Natural killer cell (primary cell): ENCODE measurements at regions not wholly inside any gene's neighbourhood (a gene's known extent, or its start where the extent isn't known, plus 50 kb on each side); places are given as distances from the start of the nearest gene placed in this dataset.

Source experiments
- ATAC-seq, 3 donors: fragments of 150-1000 bp in 2 of 3; fragments of 200-7000 bp in 1 of 3; cut with Tn5 transposase; 1 replicate in 1 of 3; 2 replicates in 2 of 3; pipeline ENCODE4 v1.10.0; 2021; ENCODE audit warnings: mild to moderate bottlenecking in 2 of 3, moderate library complexity in 2 of 3
- DNase-seq, 2 donors: peaks; one replicate each; pipeline versions ENCODE4 v3.0.0 to v3.0.0-alpha.2; 2013 to 2021; ENCODE audit warnings: mixed read lengths in 1 of 2
- H3K27ac ChIP-seq: one replicate; pipeline ENCODE4 v1.5.1; 2013; ENCODE audit warnings: mild to moderate bottlenecking, low read length
- H3K27me3 ChIP-seq: one replicate; pipeline ENCODE4 v1.6.1; 2013; ENCODE audit warnings: low read length; ENCODE audit not compliant: control insufficient read depth, insufficient read depth
- H3K36me3 ChIP-seq: one replicate; pipeline ENCODE4 v1.6.1; 2013; ENCODE audit warnings: low read length; ENCODE audit not compliant: control insufficient read depth, insufficient read depth
- H3K4me1 ChIP-seq: one replicate; pipeline ENCODE4 v1.6.1; 2013; ENCODE audit warnings: low read length; ENCODE audit not compliant: control insufficient read depth, insufficient read depth
- H3K4me3 ChIP-seq: one replicate; pipeline ENCODE4 v1.5.1; 2013; ENCODE audit warnings: low read length
- H3K9me3 ChIP-seq: one replicate; pipeline ENCODE4 v1.6.1; 2013; ENCODE audit warnings: low read length; ENCODE audit not compliant: control insufficient read depth, insufficient read depth
- H3K27ac Mint-ChIP-seq, 2 donors: one replicate each; pipeline ENCODE4 v1.8.0; 2022; ENCODE audit warnings: mild to moderate bottlenecking in 2 of 2, mixed read lengths in 2 of 2, moderate library complexity in 1 of 2
- H3K27me3 Mint-ChIP-seq, 2 donors: one replicate each; pipeline ENCODE4 v1.8.0; 2022; ENCODE audit warnings: low read depth in 2 of 2, mixed read lengths in 2 of 2
- H3K36me3 Mint-ChIP-seq: one replicate; pipeline ENCODE4 v1.8.0; 2022; ENCODE audit warnings: mixed read lengths
- H3K4me1 Mint-ChIP-seq, 2 donors: one replicate each; pipeline ENCODE4 v1.8.0; 2022; ENCODE audit warnings: mixed read lengths in 2 of 2
- H3K4me3 Mint-ChIP-seq: one replicate; pipeline ENCODE4 v1.8.0; 2022; ENCODE audit warnings: mild to moderate bottlenecking, moderate library complexity, mixed read lengths
- H3K9me3 Mint-ChIP-seq, 2 donors: one replicate each; pipeline ENCODE4 v1.8.0; 2022; ENCODE audit warnings: mixed read lengths in 2 of 2
- CTCF ChIP-seq: fragments of 200-600 bp; IDR thresholded peaks from one replicate; pipeline ENCODE4 v1.8.0; 2022; ENCODE audit warnings: antibody characterized with exemption
- WGBS: methylation state at CpG from one replicate; pipeline ENCODE4 v1.1.7; 2013; ENCODE audit warnings: missing lambda C conversion rate; ENCODE audit not compliant: insufficient coverage; 5-methylcytosine and 5-hydroxymethylcytosine counted together
- intact Hi-C: fragments of 100-400 bp; cut with micrococcal nuclease; formaldehyde crosslinking; loops from one replicate; pipeline ENCODE4 v1.14.2; 2022

GRCh38 chr3:35950021-35950420, 310.7 kb downstream of the ARPP21 start:
- no peaks in the 10 kb centered on the region for H3K36me3 Mint-ChIP-seq
- H3K4me3 ChIP-seq, result no peak overlapping the region
- H3K27me3 Mint-ChIP-seq, result no peaks in the 10 kb centered on the region
- H3K27ac Mint-ChIP-seq, result no peak overlapping the region
- no peak for TF ChIP-seq CTCF
- DNase-seq, result no peak
- H3K27ac ChIP-seq, result no peak overlapping the region
- no peaks in the 10 kb centered on the region for H3K4me1 ChIP-seq
- peaks cover 3 to 5% of the 10 kb centered on the region in 2 donors for H3K9me3 Mint-ChIP-seq
- ATAC-seq, result no peak
- no peak overlapping the region for H3K4me3 Mint-ChIP-seq
- intact Hi-C loops, result no loop called here
- no peaks in the 10 kb centered on the region for H3K4me1 Mint-ChIP-seq
- 87% methylated on average over 1 of the region's 1 CpG for WGBS
- H3K9me3 ChIP-seq, result no peaks in the 10 kb centered on the region
- H3K36me3 ChIP-seq, result no peaks in the 10 kb centered on the region
- no peaks in the 10 kb centered on the region for H3K27me3 ChIP-seq

- Mint-ChIP-seq H3K4me3 (no peak overlapping the region), H3K4me1 (no peaks in the 10 kb centered on the region), H3K27me3 (no peaks in the 10 kb centered on the region), H3K9me3 (peaks cover 2 to 5% of the 10 kb centered on the region in 2 donors), H3K27ac (no peak overlapping the region), H3K36me3 (no peaks in the 10 kb centered on the region)
- intact Hi-C loops, result no loop called here
- Histone ChIP-seq H3K36me3 (no peaks in the 10 kb centered on the region), H3K27ac (no peak overlapping the region), H3K4me3 (no peak overlapping the region), H3K9me3 (no peaks in the 10 kb centered on the region), H3K27me3 (no peaks in the 10 kb centered on the region), H3K4me1 (no peaks in the 10 kb centered on the region)
- no peak for ATAC-seq
- TF ChIP-seq CTCF, result no peak
- no peak for DNase-seq
Observed at GRCh38 chr3:35954413-35954812, 315.1 kb downstream of the ARPP21 start.

DNA sequence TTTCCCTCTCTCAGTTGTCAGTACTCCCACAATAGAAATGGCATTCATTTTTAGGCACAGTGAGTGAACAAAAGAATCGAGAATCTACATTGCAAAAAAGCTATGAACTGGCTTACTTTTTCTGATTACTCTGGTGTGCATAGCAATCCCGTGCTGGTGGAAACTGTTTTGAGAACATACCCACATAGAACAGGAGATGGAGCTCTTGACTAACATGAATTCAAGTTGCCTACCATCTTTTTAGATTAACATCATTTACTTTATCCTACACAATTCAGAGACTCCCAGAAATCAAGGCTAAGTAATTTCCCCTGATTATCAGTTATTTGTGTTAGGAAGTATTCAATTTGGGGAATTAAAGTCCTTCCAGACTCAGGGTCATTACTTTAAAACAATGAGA, 326.6 kb downstream of the ARPP21 start:
- intact Hi-C loops, result loop anchor here (5.0 kb wide), 1 partner anchor 876 kb away; no protein-coding TSS in a partner anchor
- no peak overlapping the region for H3K27ac ChIP-seq
- Mint-ChIP-seq H3K4me3 (no peak overlapping the region), H3K27ac (no peak overlapping the region), H3K27me3 (no peaks in the 10 kb centered on the region), H3K36me3 (no peaks in the 10 kb centered on the region), H3K9me3 (no peaks in the 10 kb centered on the region), H3K4me1 (peaks cover 9 to 13% of the 10 kb centered on the region in 2 donors)
- ATAC-seq (no peak), DNase-seq (peak in 1 of 2 donors; percentile 9)
- no peaks in the 10 kb centered on the region for H3K27me3 ChIP-seq
- TF ChIP-seq CTCF, result no peak
- no peaks in the 10 kb centered on the region for H3K9me3 ChIP-seq
- H3K4me1 ChIP-seq, result no peaks in the 10 kb centered on the region
- H3K36me3 ChIP-seq, result no peaks in the 10 kb centered on the region
- WGBS, result 13% methylated on average over 2 of the region's 2 CpGs
- no peak overlapping the region for H3K4me3 ChIP-seq

DNA sequence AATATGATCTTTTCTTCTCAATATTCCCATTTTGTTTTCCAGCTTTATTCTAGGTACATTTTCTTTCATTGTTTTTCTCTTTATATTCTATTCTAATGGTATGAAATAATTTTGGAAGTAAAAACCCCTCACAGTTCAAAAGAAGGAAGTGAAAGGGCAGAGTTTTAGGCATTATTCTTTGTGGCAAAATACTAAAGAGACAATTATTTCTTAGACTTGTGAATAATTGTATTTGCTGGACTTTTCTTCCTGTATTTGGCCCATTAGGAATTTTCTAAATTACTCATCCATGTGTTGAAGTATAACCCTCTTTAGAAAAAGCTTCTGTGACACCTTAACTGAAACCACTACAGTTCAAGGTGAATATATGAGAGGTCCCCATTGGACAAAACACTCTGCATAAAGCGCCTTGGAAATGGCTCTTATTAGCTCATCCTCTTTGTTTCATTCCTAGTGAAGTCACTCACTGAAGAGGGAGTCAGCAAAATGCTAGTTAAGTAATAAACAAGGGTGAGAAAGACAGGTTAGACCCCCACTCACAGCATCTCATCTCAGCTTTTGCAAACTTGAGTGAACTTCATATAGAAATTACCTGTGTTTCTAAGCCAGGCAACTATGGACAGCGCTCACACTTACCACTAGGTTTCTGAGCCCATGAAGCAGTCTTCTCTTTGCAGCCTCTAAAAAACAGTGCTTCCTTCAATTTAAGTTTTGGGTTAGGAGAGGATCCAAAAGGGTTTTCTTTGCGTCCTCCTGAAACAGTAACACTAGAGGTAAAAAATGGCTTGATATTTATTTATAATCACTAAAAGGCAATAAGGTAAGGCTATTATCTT, 327.5 kb downstream of the ARPP21 start:
- no peaks in the 10 kb centered on the region for H3K36me3 ChIP-seq
- ATAC-seq (no peak), DNase-seq (no peak)
- Mint-ChIP-seq H3K36me3 (no peaks in the 10 kb centered on the region), H3K27me3 (no peaks in the 10 kb centered on the region), H3K27ac (no peak overlapping the region), H3K9me3 (no peaks in the 10 kb centered on the region), H3K4me3 (no peak overlapping the region), H3K4me1 (peaks cover 13 to 18% of the 10 kb centered on the region in 2 donors)
- H3K4me3 ChIP-seq, result no peak overlapping the region
- H3K27ac ChIP-seq, result no peak overlapping the region
- no peaks in the 10 kb centered on the region for H3K27me3 ChIP-seq
- no peaks in the 10 kb centered on the region for H3K4me1 ChIP-seq
- 78% methylated on average over 2 of the region's 3 CpGs for WGBS
- intact Hi-C loops, result loop anchor here (5.0 kb wide), 1 partner anchor 875 kb away; no protein-coding TSS in a partner anchor
- no peak for TF ChIP-seq CTCF
- no peaks in the 10 kb centered on the region for H3K9me3 ChIP-seq
